CD8-positive, alpha-beta memory T cell (primary cell): ENCODE measurements at regions not wholly inside any gene's neighbourhood (a gene's known extent, or its start where the extent isn't known, plus 50 kb on each side); places are given as distances from the start of the nearest gene placed in this dataset.

Experiments
- CTCF ChIA-PET: fragments of 350-600 bp; sonication (Branson Sonifier 250); formaldehyde crosslinking; loops from one replicate; lab custom pipeline; 2021; ENCODE audit warnings: antibody characterized with exemption; lab: Charles Lee
- POLR2A ChIA-PET: fragments of 350-600 bp; sonication (Branson Sonifier 250); formaldehyde crosslinking; loops from one replicate; lab custom pipeline; 2021; ENCODE audit warnings: antibody characterized with exemption; lab: Charles Lee
- DNase-seq, 5 donors: peaks; one replicate each; pipeline versions ENCODE4 v3.0.0 to v3.0.0-alpha.2; 2020 to 2022; ENCODE audit warnings: mixed read lengths in 1 of 5
- H3K27ac ChIP-seq: one replicate; pipeline ENCODE4 v1.7.0; 2013; ENCODE audit warnings: low read depth, mild to moderate bottlenecking, low read length, moderate library complexity
- H3K27me3 ChIP-seq: 2 replicates; pipeline ENCODE4 v1.7.0; 2013; ENCODE audit warnings: low read length, mild to moderate bottlenecking; ENCODE audit not compliant: insufficient read depth, poor library complexity, severe bottlenecking
- H3K36me3 ChIP-seq: 2 replicates; pipeline ENCODE4 v1.7.0; 2013; ENCODE audit warnings: mild to moderate bottlenecking, low read length, moderate library complexity; ENCODE audit not compliant: insufficient read depth
- H3K4me1 ChIP-seq: 2 replicates; pipeline ENCODE4 v1.7.0; 2013; ENCODE audit warnings: mild to moderate bottlenecking, low read length, moderate library complexity; ENCODE audit not compliant: insufficient read depth
- H3K4me3 ChIP-seq: 2 replicates; pipeline ENCODE4 v1.7.0; 2013; ENCODE audit warnings: mild to moderate bottlenecking, low read length
- H3K9me3 ChIP-seq: 2 replicates; pipeline ENCODE4 v1.7.0; 2013; ENCODE audit warnings: mild to moderate bottlenecking, low read length
- H3K27ac Mint-ChIP-seq, 8 donors: one replicate each; pipeline ENCODE4 v1.8.0; 2020 to 2021; ENCODE audit warnings: mixed read lengths in 8 of 8, mild to moderate bottlenecking in 6 of 8, inconsistent platforms in 3 of 8, moderate library complexity in 3 of 8
- H3K27me3 Mint-ChIP-seq, 2 donors: one replicate each; pipeline ENCODE4 v1.8.0; 2020 to 2021; ENCODE audit warnings: mixed read lengths in 2 of 2, mild to moderate bottlenecking in 1 of 2, moderate library complexity in 1 of 2
- H3K36me3 Mint-ChIP-seq, 3 donors: one replicate each; pipeline ENCODE4 v1.8.0; 2020 to 2021; ENCODE audit warnings: mixed read lengths in 3 of 3, inconsistent platforms in 1 of 3, mild to moderate bottlenecking in 1 of 3
- H3K4me1 Mint-ChIP-seq, 3 donors: one replicate each; pipeline ENCODE4 v1.8.0; 2020 to 2021; ENCODE audit warnings: mixed read lengths in 3 of 3, inconsistent platforms in 1 of 3, mild to moderate bottlenecking in 1 of 3
- H3K4me3 Mint-ChIP-seq, 7 donors: one replicate each; pipeline ENCODE4 v1.8.0; 2020 to 2021; ENCODE audit warnings: mixed read lengths in 7 of 7, mild to moderate bottlenecking in 6 of 7, moderate library complexity in 4 of 7, inconsistent platforms in 2 of 7
- H3K9me3 Mint-ChIP-seq, 5 donors: one replicate each; pipeline ENCODE4 v1.8.0; 2020 to 2022; ENCODE audit warnings: mixed read lengths in 5 of 5, mild to moderate bottlenecking in 3 of 5, moderate library complexity in 2 of 5, inconsistent platforms in 1 of 5

- no peaks in the 10 kb centered on the region for H3K36me3 Mint-ChIP-seq
- H3K9me3 ChIP-seq, result no peaks in the 10 kb centered on the region
- H3K4me3 ChIP-seq, result no peak overlapping the region
- peaks cover 0 to 5% (median 3%) of the 10 kb centered on the region in 5 donors for H3K9me3 Mint-ChIP-seq
- peak overlapping the region; percentile 43 to 86 (median 67) for H3K4me3 Mint-ChIP-seq
- peaks cover 80% of the 10 kb centered on the region for H3K4me1 ChIP-seq
- no peaks in the 10 kb centered on the region for H3K27me3 Mint-ChIP-seq
- H3K36me3 ChIP-seq, result no peaks in the 10 kb centered on the region
- H3K27ac Mint-ChIP-seq, result peak overlapping the region; percentile 15 to 94 (median 88)
- peaks cover 64 to 84% (median 81%) of the 10 kb centered on the region in 3 donors for H3K4me1 Mint-ChIP-seq
- no peak overlapping the region for H3K27ac ChIP-seq
- no peaks in the 10 kb centered on the region for H3K27me3 ChIP-seq
- ChIA-PET CTCF (no interaction called here), POLR2A (interaction anchor here (0.7 kb wide), 1 partner anchor 10 kb away, joined by 5 read pairs; no protein-coding TSS in a partner anchor)
- peak in 1 of 5 donors; percentile 47 for DNase-seq
Measured at GRCh38 chr14:38073641-38074040, 134.1 kb upstream of the SSTR1 start.

GRCh38 chr14:38074081-38074480 lies 133.6 kb upstream of the SSTR1 start:
- Histone ChIP-seq H3K9me3 (no peaks in the 10 kb centered on the region), H3K27ac (no peak overlapping the region), H3K4me3 (peak overlapping the region; percentile 25), H3K4me1 (peaks cover 81% of the 10 kb centered on the region), H3K36me3 (no peaks in the 10 kb centered on the region), H3K27me3 (no peaks in the 10 kb centered on the region)
- Mint-ChIP-seq H3K4me3 (peak overlapping the region; percentile 43 to 86 (median 67)), H3K36me3 (no peaks in the 10 kb centered on the region), H3K4me1 (peaks cover 66 to 85% (median 84%) of the 10 kb centered on the region in 3 donors), H3K9me3 (peaks cover 0 to 5% (median 3%) of the 10 kb centered on the region in 5 donors), H3K27me3 (no peaks in the 10 kb centered on the region), H3K27ac (peak overlapping the region; percentile 15 to 94 (median 88))
- DNase-seq, result no peak
- POLR2A ChIA-PET, result interaction anchor here (0.7 kb wide), 1 partner anchor 10 kb away, joined by 5 read pairs; no protein-coding TSS in a partner anchor
- CTCF ChIA-PET, result no interaction called here

GRCh38 chr14:38074754-38075153 lies 132.9 kb upstream of the SSTR1 start:
- Histone ChIP-seq H3K9me3 (no peaks in the 10 kb centered on the region), H3K36me3 (no peaks in the 10 kb centered on the region), H3K4me1 (peaks cover 81% of the 10 kb centered on the region), H3K4me3 (peak overlapping the region; percentile 25), H3K27me3 (no peaks in the 10 kb centered on the region), H3K27ac (no peak overlapping the region)
- CTCF ChIA-PET, result no interaction called here
- peak overlapping the region; percentile 15 to 94 (median 88) for H3K27ac Mint-ChIP-seq
- DNase-seq, result peak in 4 of 5 donors; percentile 10 to 73 (median 56)
- H3K27me3 Mint-ChIP-seq, result no peaks in the 10 kb centered on the region
- H3K9me3 Mint-ChIP-seq, result peaks cover 0 to 5% (median 3%) of the 10 kb centered on the region in 5 donors
- peaks cover 67 to 86% (median 84%) of the 10 kb centered on the region in 3 donors for H3K4me1 Mint-ChIP-seq
- H3K4me3 Mint-ChIP-seq, result peak overlapping the region; percentile 43 to 86 (median 67)
- H3K36me3 Mint-ChIP-seq, result no peaks in the 10 kb centered on the region
- POLR2A ChIA-PET, result no interaction called here

- Histone ChIP-seq H3K27me3 (no peaks in the 10 kb centered on the region), H3K4me1 (peaks cover 63% of the 10 kb centered on the region), H3K4me3 (peak overlapping the region; percentile 24), H3K9me3 (no peaks in the 10 kb centered on the region), H3K36me3 (no peaks in the 10 kb centered on the region), H3K27ac (no peak overlapping the region)
- Mint-ChIP-seq H3K9me3 (peaks cover 0 to 5% (median 3%) of the 10 kb centered on the region in 5 donors), H3K4me3 (peak overlapping the region; percentile 49 to 75 (median 69)), H3K27me3 (no peaks in the 10 kb centered on the region), H3K4me1 (peaks cover 50 to 61% (median 61%) of the 10 kb centered on the region in 3 donors), H3K27ac (peak overlapping the region; percentile 47 to 95 (median 85)), H3K36me3 (no peaks in the 10 kb centered on the region)
- ChIA-PET POLR2A (no interaction called here), CTCF (interaction anchor here (1.0 kb wide), 1 partner anchor 29 kb away, joined by 4 read pairs; no protein-coding TSS in a partner anchor)
- DNase-seq, result peak in 4 of 5 donors; percentile 45 to 86 (median 82)
Measured at GRCh38 chr14:38078393-38078792, 129.3 kb upstream of the SSTR1 start.

GRCh38 chr14:38079268-38079667 lies 128.4 kb upstream of the SSTR1 start:
- peaks cover 54% of the 10 kb centered on the region for H3K4me1 ChIP-seq
- POLR2A ChIA-PET, result no interaction called here
- no peaks in the 10 kb centered on the region for H3K36me3 Mint-ChIP-seq

GRCh38 chr14:38079886-38080285 lies 127.8 kb upstream of the SSTR1 start:
- no peaks in the 10 kb centered on the region for H3K36me3 ChIP-seq
- no peak overlapping the region for H3K4me3 Mint-ChIP-seq
- H3K4me1 ChIP-seq, result peaks cover 48% of the 10 kb centered on the region
- H3K27me3 Mint-ChIP-seq, result no peaks in the 10 kb centered on the region
- POLR2A ChIA-PET, result no interaction called here
- DNase-seq, result no peak
- no peak overlapping the region for H3K27ac ChIP-seq
- H3K27me3 ChIP-seq, result no peaks in the 10 kb centered on the region
- H3K27ac Mint-ChIP-seq, result peak overlapping the region in 2 of 8 donors; percentile 48 to 75
- H3K4me3 ChIP-seq, result no peak overlapping the region
- H3K9me3 ChIP-seq, result no peaks in the 10 kb centered on the region
- H3K9me3 Mint-ChIP-seq, result peaks cover 0 to 5% (median 3%) of the 10 kb centered on the region in 5 donors
- H3K36me3 Mint-ChIP-seq, result no peaks in the 10 kb centered on the region
- CTCF ChIA-PET, result no interaction called here
- peaks cover 38 to 46% (median 46%) of the 10 kb centered on the region in 3 donors for H3K4me1 Mint-ChIP-seq

More at GRCh38 chr14:38079268-38079667, 128.4 kb upstream of the SSTR1 start:
- Mint-ChIP-seq H3K4me1 (peaks cover 44 to 53% (median 52%) of the 10 kb centered on the region in 3 donors), H3K27ac (peak overlapping the region in 5 of 8 donors; percentile 31 to 93 (median 81)), H3K4me3 (peak overlapping the region in 6 of 7 donors; percentile 15 to 69 (median 44)), H3K27me3 (no peaks in the 10 kb centered on the region), H3K9me3 (peaks cover 0 to 5% (median 3%) of the 10 kb centered on the region in 5 donors)
- Histone ChIP-seq H3K4me3 (peak overlapping the region; percentile 24), H3K27me3 (no peaks in the 10 kb centered on the region), H3K27ac (no peak overlapping the region), H3K36me3 (no peaks in the 10 kb centered on the region), H3K9me3 (no peaks in the 10 kb centered on the region)
- no peak for DNase-seq
- CTCF ChIA-PET, result no interaction called here

- no peaks in the 10 kb centered on the region for H3K36me3 ChIP-seq
- Mint-ChIP-seq H3K4me1 (peaks cover 33 to 40% (median 39%) of the 10 kb centered on the region in 3 donors), H3K27ac (no peak overlapping the region), H3K9me3 (peaks cover 0 to 5% (median 0%) of the 10 kb centered on the region in 5 donors), H3K4me3 (no peak overlapping the region), H3K36me3 (no peaks in the 10 kb centered on the region), H3K27me3 (no peaks in the 10 kb centered on the region)
- peaks cover 44% of the 10 kb centered on the region for H3K4me1 ChIP-seq
- no peaks in the 10 kb centered on the region for H3K27me3 ChIP-seq
- POLR2A ChIA-PET, result no interaction called here
- H3K9me3 ChIP-seq, result no peaks in the 10 kb centered on the region
- DNase-seq, result no peak
- no peak overlapping the region for H3K27ac ChIP-seq
- H3K4me3 ChIP-seq, result no peak overlapping the region
- CTCF ChIA-PET, result no interaction called here
Measured at GRCh38 chr14:38080696-38081095, 127.0 kb upstream of the SSTR1 start.

- DNase-seq, result no peak
- ChIA-PET CTCF (no interaction called here), POLR2A (no interaction called here)
Measured at GRCh38 chr14:38083039-38083438, 124.7 kb upstream of the SSTR1 start.

More at GRCh38 chr14:38083039-38083438, 124.7 kb upstream of the SSTR1 start:
- Mint-ChIP-seq H3K9me3 (peaks cover 0 to 2% (median 0%) of the 10 kb centered on the region in 5 donors), H3K36me3 (no peaks in the 10 kb centered on the region), H3K4me1 (peaks cover 18 to 29% (median 26%) of the 10 kb centered on the region in 3 donors), H3K4me3 (no peak overlapping the region), H3K27me3 (no peaks in the 10 kb centered on the region), H3K27ac (no peak overlapping the region)
- peaks cover 31% of the 10 kb centered on the region for H3K4me1 ChIP-seq
- H3K27me3 ChIP-seq, result no peaks in the 10 kb centered on the region
- H3K4me3 ChIP-seq, result no peak overlapping the region
- H3K9me3 ChIP-seq, result no peaks in the 10 kb centered on the region
- H3K36me3 ChIP-seq, result no peaks in the 10 kb centered on the region
- H3K27ac ChIP-seq, result no peak overlapping the region
